C1 segment of cervical spinal cord (tissue), 14 donors: ENCODE measurements at regions not wholly inside any gene's neighbourhood (a gene's known extent, or its start where the extent isn't known, plus 50 kb on each side); places are given as distances from the start of the nearest gene placed in this dataset.
"Not testable (repeated sequence)": the region's sequence is repeated elsewhere in the genome, so short reads cannot be mapped to it uniquely, and the experiment has no call there.

Experiments used
- DNase-seq, 14 donors: peaks; one replicate each; lab custom pipeline; 2025; lab: John Stamatoyannopoulos, UW

GRCh38 chr4:42824278-42824977 lies 68.1 kb upstream of the GRXCR1 start:
- no peak for DNase-seq

- no peak for DNase-seq
Measured at GRCh38 chr4:42821230-42821629, 71.3 kb upstream of the GRXCR1 start.

GRCh38 chr4:42819863-42820514 lies 72.5 kb upstream of the GRXCR1 start:
- DNase-seq: no peak

GRCh38 chr4:42817913-42818312 lies 74.6 kb upstream of the GRXCR1 start:
- peak in 1 of 14 donors; percentile 12 for DNase-seq

- DNase-seq: no peak
Measured at GRCh38 chr4:42816880-42817400, 75.6 kb upstream of the GRXCR1 start.

- DNase-seq: no peak
Measured at GRCh38 chr4:42816189-42816879, 76.2 kb upstream of the GRXCR1 start.

GRCh38 chr4:42809419-42810084 lies 83.0 kb upstream of the GRXCR1 start:
- DNase-seq: no peak

- DNase-seq: peak in 2 of 14 donors; percentile 5 to 12
Measured at GRCh38 chr4:42806303-42806835, 86.1 kb upstream of the GRXCR1 start.

- DNase-seq: no peak
Measured at GRCh38 chr4:42789041-42789567, 103.4 kb upstream of the GRXCR1 start.

- DNase-seq: no peak
Measured at GRCh38 chr4:42787079-42787463, 105.4 kb upstream of the GRXCR1 start.

GRCh38 chr4:42786350-42787078 lies 106.0 kb upstream of the GRXCR1 start:
- no peak for DNase-seq

- DNase-seq: no peak
Measured at GRCh38 chr4:42785817-42786216, 106.7 kb upstream of the GRXCR1 start.

GRCh38 chr4:42781315-42781714 lies 111.2 kb upstream of the GRXCR1 start:
- no peak for DNase-seq

GRCh38 chr4:42778349-42778748 lies 114.2 kb upstream of the GRXCR1 start:
- no peak for DNase-seq

- no peak for DNase-seq
Measured at GRCh38 chr4:42768125-42768748, 111.3 kb upstream of the ATP8A1 start.

- no peak for DNase-seq
Measured at GRCh38 chr4:42767669-42768068, 110.8 kb upstream of the ATP8A1 start.

- DNase-seq: no peak
Measured at GRCh38 chr4:42761804-42762203, 104.9 kb upstream of the ATP8A1 start.

- DNase-seq: not testable (repeated sequence)
Measured at GRCh38 chr4:42754965-42755364, 98.1 kb upstream of the ATP8A1 start.

- DNase-seq: no peak
Measured at GRCh38 chr4:42751587-42751986, 94.7 kb upstream of the ATP8A1 start.

- DNase-seq: no peak
Measured at GRCh38 chr4:42750856-42751255, 94.0 kb upstream of the ATP8A1 start.
